HEK293 (cell line): ENCODE measurements at regions not wholly inside any gene's neighbourhood (a gene's known extent, or its start where the extent isn't known, plus 50 kb on each side); places are given as distances from the start of the nearest gene placed in this dataset.
A peak's percentile ranks its signal among the peaks of the same experiment; 100 is the strongest.

Source experiments
- CTCF ChIA-PET: fragments of 350-600 bp; formaldehyde crosslinking; extraction: SDS; loops from one replicate; lab custom pipeline; 2021; ENCODE audit warnings: antibody characterized with exemption; lab: Yijun Ruan, JAX
- POLR2A ChIA-PET: fragments of 300-600 bp; formaldehyde crosslinking; extraction: SDS; loops from one replicate; lab custom pipeline; 2020; ENCODE audit warnings: antibody characterized with exemption, inconsistent platforms; lab: Yijun Ruan, JAX
- H3K27ac ChIP-seq: fragments of 200-500 bp; sonication (Bioruptor generic); 2 replicates; pipeline ENCODE4 v1.5.1; 2014; ENCODE audit warnings: low read depth, low read length, control low read depth, inconsistent platforms; ENCODE audit errors: extremely low read depth
- H3K36me3 ChIP-seq, 2 experiments: fragments of 200-500 bp in 1 of 2; sonication (Bioruptor generic) in 1 of 2; 1 replicate in 1 of 2; 2 replicates in 1 of 2; pipeline ENCODE4 v1.5.1; 2014 to 2017; ENCODE audit warnings: inconsistent platforms in 2 of 2, low read length in 2 of 2; ENCODE audit not compliant: control insufficient read depth in 2 of 2, insufficient read depth in 1 of 2
- H3K4me1 ChIP-seq: fragments of 200-500 bp; sonication (Bioruptor generic); 2 replicates; pipeline ENCODE4 v1.5.1; 2014; ENCODE audit warnings: mild to moderate bottlenecking, low read length, inconsistent platforms; ENCODE audit not compliant: control insufficient read depth, insufficient read depth
- H3K4me3 ChIP-seq: 2 replicates; pipeline ENCODE4 v1.5.1; 2011; ENCODE audit warnings: low read depth, mild to moderate bottlenecking, control low read depth, low read length, moderate library complexity
- H3K9me3 ChIP-seq: fragments of 200-500 bp; sonication (Bioruptor generic); 2 replicates; pipeline ENCODE4 v1.5.1; 2014; ENCODE audit warnings: low read depth, low read length, inconsistent platforms; ENCODE audit not compliant: control insufficient read depth, insufficient read depth
- ATF2 ChIP-seq: fragments of 450-650 bp; formaldehyde crosslinking; IDR thresholded peaks from 2 replicates; pipeline ENCODE4 v1.5.1; 2016; ENCODE audit warnings: missing biosample characterization, missing genetic modification characterization, low read depth
- BCL11A ChIP-seq: fragments of 450-650 bp; formaldehyde crosslinking; IDR thresholded peaks from 2 replicates; pipeline ENCODE4 v1.5.1; 2016; ENCODE audit warnings: low read depth, missing biosample characterization, missing genetic modification characterization
- FEZF1 ChIP-seq: fragments of 450-650 bp; formaldehyde crosslinking; IDR thresholded peaks from 2 replicates; pipeline ENCODE4 v1.5.1; 2016; ENCODE audit warnings: missing biosample characterization, missing genetic modification characterization
- PATZ1 ChIP-seq: fragments of 450-650 bp; formaldehyde crosslinking; IDR thresholded peaks from 2 replicates; pipeline ENCODE4 v1.5.1; 2016; ENCODE audit warnings: missing biosample characterization, missing genetic modification characterization
- PRDM1 ChIP-seq: fragments of 450-650 bp; formaldehyde crosslinking; IDR thresholded peaks from 2 replicates; pipeline ENCODE4; 2016; ENCODE audit warnings: missing biosample characterization, missing genetic modification characterization
- RBAK ChIP-seq: fragments of 450-650 bp; formaldehyde crosslinking; IDR thresholded peaks from 2 replicates; pipeline ENCODE4 v1.5.1; 2016; ENCODE audit warnings: missing biosample characterization, missing genetic modification characterization
- REST ChIP-seq: fragments of 450-650 bp; formaldehyde crosslinking; IDR thresholded peaks from 2 replicates; pipeline ENCODE4 v1.5.1; 2016; ENCODE audit warnings: missing biosample characterization, missing genetic modification characterization
- SP7 ChIP-seq: fragments of 450-650 bp; formaldehyde crosslinking; IDR thresholded peaks from 2 replicates; pipeline ENCODE4 v1.5.1; 2016; ENCODE audit warnings: missing biosample characterization, missing genetic modification characterization
- ZBTB17 ChIP-seq: fragments of 450-650 bp; formaldehyde crosslinking; IDR thresholded peaks from 2 replicates; pipeline ENCODE4 v1.5.1; 2016; ENCODE audit warnings: missing biosample characterization, missing genetic modification characterization
- ZFP3 ChIP-seq: fragments of 450-650 bp; formaldehyde crosslinking; IDR thresholded peaks from 2 replicates; pipeline ENCODE4 v1.5.1; 2016; ENCODE audit warnings: low read depth, missing biosample characterization, missing genetic modification characterization
- ZIC2 ChIP-seq: fragments of 450-650 bp; formaldehyde crosslinking; IDR thresholded peaks from 2 replicates; pipeline ENCODE4 v1.5.1; 2016; ENCODE audit warnings: missing biosample characterization, missing genetic modification characterization
- ZNF121 ChIP-seq: fragments of 450-650 bp; formaldehyde crosslinking; IDR thresholded peaks from 2 replicates; pipeline ENCODE4 v1.5.1; 2016; ENCODE audit warnings: missing biosample characterization, missing genetic modification characterization
- ZNF133 ChIP-seq: fragments of 450-650 bp; formaldehyde crosslinking; IDR thresholded peaks from 2 replicates; pipeline ENCODE4 v1.5.1; 2016; ENCODE audit warnings: missing biosample characterization, missing genetic modification characterization
- ZNF19 ChIP-seq: fragments of 450-650 bp; formaldehyde crosslinking; IDR thresholded peaks from 2 replicates; pipeline ENCODE4; 2016; ENCODE audit warnings: missing biosample characterization, missing genetic modification characterization, low read depth
- ZNF362 ChIP-seq: fragments of 450-650 bp; formaldehyde crosslinking; IDR thresholded peaks from 2 replicates; pipeline ENCODE4 v1.5.1; 2016; ENCODE audit warnings: missing biosample characterization, missing genetic modification characterization
- ZNF366 ChIP-seq: fragments of 450-650 bp; formaldehyde crosslinking; conservative IDR thresholded peaks from 2 replicates; pipeline ENCODE4 v1.5.1; 2016; ENCODE audit warnings: missing biosample characterization, missing genetic modification characterization
- ZNF571 ChIP-seq: fragments of 450-650 bp; formaldehyde crosslinking; IDR thresholded peaks from 2 replicates; pipeline ENCODE4 v1.5.0; 2017; ENCODE audit warnings: missing biosample characterization, missing genetic modification characterization
- ZNF600 ChIP-seq: fragments of 450-650 bp; formaldehyde crosslinking; IDR thresholded peaks from 2 replicates; pipeline ENCODE4 v1.5.1; 2016; ENCODE audit warnings: missing biosample characterization, missing genetic modification characterization
- ZNF629 ChIP-seq: fragments of 450-650 bp; formaldehyde crosslinking; IDR thresholded peaks from 2 replicates; pipeline ENCODE4 v1.5.1; 2017; ENCODE audit warnings: missing biosample characterization, missing genetic modification characterization
- ZNF639 ChIP-seq: fragments of 450-650 bp; formaldehyde crosslinking; IDR thresholded peaks from 2 replicates; pipeline ENCODE4 v1.5.1; 2016; ENCODE audit warnings: missing biosample characterization, missing genetic modification characterization
- ZNF654 ChIP-seq: fragments of 450-650 bp; formaldehyde crosslinking; IDR thresholded peaks from 2 replicates; pipeline ENCODE4 v1.5.1; 2016; ENCODE audit warnings: low read depth, missing biosample characterization, missing genetic modification characterization
- ZNF658 ChIP-seq: fragments of 450-650 bp; formaldehyde crosslinking; IDR thresholded peaks from 2 replicates; pipeline ENCODE4; 2016; ENCODE audit warnings: missing biosample characterization, missing genetic modification characterization
- ZNF660 ChIP-seq: fragments of 450-650 bp; IDR thresholded peaks from 2 replicates; pipeline ENCODE4 v1.5.1; 2018; ENCODE audit warnings: missing biosample characterization, mild to moderate bottlenecking, missing genetic modification characterization
- ZNF777 ChIP-seq: fragments of 450-650 bp; formaldehyde crosslinking; IDR thresholded peaks from 2 replicates; pipeline ENCODE4 v1.5.1; 2017; ENCODE audit warnings: missing biosample characterization, missing genetic modification characterization, borderline replicate concordance
- ZSCAN4 ChIP-seq: fragments of 450-650 bp; formaldehyde crosslinking; IDR thresholded peaks from 2 replicates; pipeline ENCODE4 v1.5.1; 2017; ENCODE audit warnings: missing biosample characterization, missing genetic modification characterization

GRCh38 chr14:106845286-106846087, 1319.1 kb downstream of the TMEM121 start:
- H3K4me1 ChIP-seq, result peaks cover 24% of the 10 kb centered on the region
- no peaks in the 10 kb centered on the region; the same call in 1 of the 2 replicates for H3K9me3 ChIP-seq
- no peak overlapping the region for H3K4me3 ChIP-seq
- H3K36me3 ChIP-seq, result no peaks in the 10 kb centered on the region
- CTCF ChIA-PET, result interaction anchor here (1.0 to 17.6 kb wide), 3 partner anchors 15 to 31 kb away, joined by 4 to 261 read pairs (median 11); no protein-coding TSS in a partner anchor
- TF ChIP-seq ZNF366 (tag by site-specific recombination) (peak; percentile 69), REST (no peak), ZNF654 (no peak), ZNF629 (tag by site-specific recombination) (peak; percentile 43; the same call in 1 of the 2 replicates), ZNF362 (0 out of 2 replicates have a peak, but pooled peaks have one; percentile 12), ZNF777 (tag by site-specific recombination) (0 out of 2 replicates have a peak, but pooled peaks have one; percentile 15), SP7 (tag by site-specific recombination) (peak; percentile 61), ZBTB17 (tag by site-specific recombination) (peak; percentile 49), ZIC2 (tag by site-specific recombination) (no peak), ZNF639 (tag by site-specific recombination) (no peak), ZNF600 (tag by site-specific recombination) (peak; percentile 10; the same call in 1 of the 2 replicates), ZNF133 (tag by site-specific recombination) (no peak), ZNF660 (tag by site-specific recombination) (no peak), PRDM1 (tag by site-specific recombination) (peak; percentile 61), FEZF1 (tag by site-specific recombination) (peak; percentile 37; the same call in 1 of the 2 replicates), ZSCAN4 (no peak)
- H3K27ac ChIP-seq, result peak overlapping the region; percentile 58
- POLR2A ChIA-PET, result no interaction called here

GRCh38 chr14:106846218-106846617, 1319.8 kb downstream of the TMEM121 start:
- POLR2A ChIA-PET, result no interaction called here
- Histone ChIP-seq H3K36me3 (no peaks in the 10 kb centered on the region), H3K9me3 (no peaks in the 10 kb centered on the region; the same call in 1 of the 2 replicates), H3K4me1 (peaks cover 24% of the 10 kb centered on the region), H3K4me3 (no peak overlapping the region), H3K27ac (no peak overlapping the region)
- CTCF ChIA-PET, result interaction anchor here (0.6 to 17.6 kb wide), 4 partner anchors 14 to 30 kb away, joined by 4 to 261 read pairs (median 8); no protein-coding TSS in a partner anchor
- TF ChIP-seq PATZ1 (tag by site-specific recombination) (no peak), ZNF658 (tag by site-specific recombination) (no peak), RBAK (tag by site-specific recombination) (no peak), ZNF19 (tag by site-specific recombination) (no peak), ZNF121 (tag by site-specific recombination) (no peak), ZFP3 (tag by site-specific recombination) (no peak), BCL11A (tag by site-specific recombination) (no peak), ZNF571 (tag by site-specific recombination) (no peak), ATF2 (tag by site-specific recombination) (no peak)
